Epithelial cell of proximal tubule (primary cell): ENCODE measurements at regions not wholly inside any gene's neighbourhood (a gene's known extent, or its start where the extent isn't known, plus 50 kb on each side); places are given as distances from the start of the nearest gene placed in this dataset.

Experiments
- DNase-seq: peaks from one replicate; pipeline ENCODE4 v3.0.0-alpha.2; 2011; ENCODE audit warnings: low read depth
- H3K4me3 ChIP-seq: 2 replicates; pipeline ENCODE4 v1.5.1; 2011; ENCODE audit warnings: low read depth, mild to moderate bottlenecking, low read length
- CTCF ChIP-seq: conservative IDR thresholded peaks from 2 replicates; pipeline ENCODE4 v1.5.1; 2012; ENCODE audit warnings: low read depth, mild to moderate bottlenecking, low read length

GRCh38 chr12:24436667-24437066, 487.2 kb upstream of the SOX5 start:
- no peak for DNase-seq
- no peak overlapping the region for H3K4me3 ChIP-seq
- no peak for TF ChIP-seq CTCF

GRCh38 chr12:24431872-24432271, 482.4 kb upstream of the SOX5 start:
- no peak for DNase-seq
- H3K4me3 ChIP-seq = no peak overlapping the region
- no peak for TF ChIP-seq CTCF

- H3K4me3 ChIP-seq = no peak overlapping the region
- TF ChIP-seq CTCF = no peak
- DNase-seq = no peak
Observed at GRCh38 chr12:24427776-24428175, 478.3 kb upstream of the SOX5 start.

- TF ChIP-seq CTCF = no peak
- no peak overlapping the region for H3K4me3 ChIP-seq
- no peak for DNase-seq
Observed at GRCh38 chr12:24425601-24425970, 476.1 kb upstream of the SOX5 start.

GRCh38 chr12:24424889-24425600, 475.6 kb upstream of the SOX5 start:
- TF ChIP-seq CTCF = no peak
- no peak overlapping the region for H3K4me3 ChIP-seq
- DNase-seq = no peak

- no peak for TF ChIP-seq CTCF
- H3K4me3 ChIP-seq = no peak overlapping the region
Observed at GRCh38 chr12:24424376-24424775, 474.9 kb upstream of the SOX5 start.

GRCh38 chr12:24423611-24424010, 474.1 kb upstream of the SOX5 start:
- no peak for DNase-seq
- H3K4me3 ChIP-seq = no peak overlapping the region
- TF ChIP-seq CTCF = no peak

More at GRCh38 chr12:24424376-24424775, 474.9 kb upstream of the SOX5 start:
- no peak for DNase-seq
